ENCODE measurements at regions not wholly inside any gene's neighbourhood (a gene's known extent, or its start where the extent isn't known, plus 50 kb on each side); places are given as distances from the start of the nearest gene placed in this dataset.

- Mint-ChIP-seq H3K9me3 (ENCODE audit: low read depth) (peaks cover 6% of the 10 kb centered on the region), H3K4me1 (ENCODE audit: low read depth) (no peaks in the 10 kb centered on the region), H3K27me3 (no peaks in the 10 kb centered on the region)
Measured at GRCh38 chr5:117249086-117249815, 674.6 kb upstream of the SEMA6A start.

GRCh38 chr5:117246424-117246823 is 671.8 kb upstream of the SEMA6A start:
- Mint-ChIP-seq H3K36me3 (no peaks in the 10 kb centered on the region), H3K4me1 (ENCODE audit: low read depth) (no peaks in the 10 kb centered on the region), H3K4me3 (no peak overlapping the region), H3K27ac (no peak overlapping the region), H3K27me3 (no peaks in the 10 kb centered on the region), H3K9me3 (ENCODE audit: low read depth) (peaks cover 6% of the 10 kb centered on the region)

More at GRCh38 chr5:117249086-117249815, 674.6 kb upstream of the SEMA6A start:
- Mint-ChIP-seq H3K36me3 (no peaks in the 10 kb centered on the region), H3K4me3 (no peak overlapping the region), H3K27ac (no peak overlapping the region)

- H3K9me3 Mint-ChIP-seq (ENCODE audit: low read depth) = peaks cover 15% of the 10 kb centered on the region
- H3K27me3 Mint-ChIP-seq = no peaks in the 10 kb centered on the region
- no peaks in the 10 kb centered on the region for H3K4me1 Mint-ChIP-seq (ENCODE audit: low read depth)
- no peak overlapping the region for H3K27ac Mint-ChIP-seq
- H3K4me3 Mint-ChIP-seq = no peak overlapping the region
- no peaks in the 10 kb centered on the region for H3K36me3 Mint-ChIP-seq
Measured at GRCh38 chr5:117245130-117245529, 670.5 kb upstream of the SEMA6A start.

DNA sequence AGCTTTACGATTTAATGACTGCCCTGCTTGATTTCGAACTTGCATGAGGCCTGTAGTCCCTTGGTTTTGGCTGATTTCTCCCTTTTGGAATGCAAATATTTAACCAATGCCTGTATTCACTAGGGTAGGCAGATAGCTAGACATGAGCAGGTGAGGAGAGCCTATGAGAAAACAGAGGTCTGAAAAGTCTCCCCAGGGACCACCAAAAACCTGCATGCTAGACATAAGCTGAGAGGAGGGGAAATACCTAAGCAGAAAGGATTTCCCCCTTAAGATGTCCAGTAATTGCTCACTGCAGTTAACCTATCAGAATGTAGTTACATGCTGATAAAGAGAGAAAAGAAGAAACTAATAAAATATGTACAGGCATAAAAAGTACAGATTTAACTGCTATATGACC is 667.4 kb upstream of the SEMA6A start:
- no peaks in the 10 kb centered on the region for H3K27me3 Mint-ChIP-seq

GRCh38 chr5:117236941-117237340 is 662.3 kb upstream of the SEMA6A start:
- H3K4me3 Mint-ChIP-seq = no peak overlapping the region
- no peaks in the 10 kb centered on the region for H3K4me1 Mint-ChIP-seq (ENCODE audit: low read depth)
- H3K36me3 Mint-ChIP-seq = no peaks in the 10 kb centered on the region
- H3K9me3 Mint-ChIP-seq (ENCODE audit: low read depth) = peaks cover 9% of the 10 kb centered on the region
- H3K27me3 Mint-ChIP-seq = no peaks in the 10 kb centered on the region
- no peak overlapping the region for H3K27ac Mint-ChIP-seq

More for the DNA sequence above, 667.4 kb upstream of the SEMA6A start:
- no peaks in the 10 kb centered on the region for H3K4me1 Mint-ChIP-seq (ENCODE audit: low read depth)
- no peak overlapping the region for H3K27ac Mint-ChIP-seq
- H3K4me3 Mint-ChIP-seq = no peak overlapping the region
- H3K9me3 Mint-ChIP-seq (ENCODE audit: low read depth) = peaks cover 15% of the 10 kb centered on the region
- H3K36me3 Mint-ChIP-seq = no peaks in the 10 kb centered on the region

GRCh38 chr5:117235786-117236185 is 661.2 kb upstream of the SEMA6A start:
- peaks cover 7% of the 10 kb centered on the region for H3K9me3 Mint-ChIP-seq (ENCODE audit: low read depth)
- no peak overlapping the region for H3K27ac Mint-ChIP-seq
- no peak overlapping the region for H3K4me3 Mint-ChIP-seq
- no peaks in the 10 kb centered on the region for H3K27me3 Mint-ChIP-seq
- no peaks in the 10 kb centered on the region for H3K4me1 Mint-ChIP-seq (ENCODE audit: low read depth)
- H3K36me3 Mint-ChIP-seq = no peaks in the 10 kb centered on the region

GRCh38 chr5:117230375-117230774 is 655.8 kb upstream of the SEMA6A start:
- H3K27ac Mint-ChIP-seq = no peak overlapping the region
- no peaks in the 10 kb centered on the region for H3K4me1 Mint-ChIP-seq (ENCODE audit: low read depth)
- H3K27me3 Mint-ChIP-seq = no peaks in the 10 kb centered on the region
- peaks cover 6% of the 10 kb centered on the region for H3K9me3 Mint-ChIP-seq (ENCODE audit: low read depth)
- no peaks in the 10 kb centered on the region for H3K36me3 Mint-ChIP-seq
- no peak overlapping the region for H3K4me3 Mint-ChIP-seq

GRCh38 chr5:117220730-117221129 is 646.1 kb upstream of the SEMA6A start:
- H3K9me3 Mint-ChIP-seq (ENCODE audit: low read depth) = peaks cover 13% of the 10 kb centered on the region

GRCh38 chr5:117218789-117219188 is 644.2 kb upstream of the SEMA6A start:
- Mint-ChIP-seq H3K4me3 (no peak overlapping the region), H3K27ac (no peak overlapping the region), H3K9me3 (ENCODE audit: low read depth) (peaks cover 17% of the 10 kb centered on the region), H3K4me1 (ENCODE audit: low read depth) (no peaks in the 10 kb centered on the region), H3K27me3 (no peaks in the 10 kb centered on the region), H3K36me3 (no peaks in the 10 kb centered on the region)

More at GRCh38 chr5:117220730-117221129, 646.1 kb upstream of the SEMA6A start:
- Mint-ChIP-seq H3K27ac (no peak overlapping the region), H3K4me1 (ENCODE audit: low read depth) (no peaks in the 10 kb centered on the region), H3K27me3 (no peaks in the 10 kb centered on the region), H3K36me3 (no peaks in the 10 kb centered on the region), H3K4me3 (no peak overlapping the region)

GRCh38 chr5:117212866-117213265 is 638.2 kb upstream of the SEMA6A start:
- H3K36me3 Mint-ChIP-seq = no peaks in the 10 kb centered on the region
- H3K4me1 Mint-ChIP-seq (ENCODE audit: low read depth) = no peaks in the 10 kb centered on the region
- H3K27ac Mint-ChIP-seq = no peak overlapping the region
- peaks cover 7% of the 10 kb centered on the region for H3K9me3 Mint-ChIP-seq (ENCODE audit: low read depth)
- H3K27me3 Mint-ChIP-seq = no peaks in the 10 kb centered on the region
- H3K4me3 Mint-ChIP-seq = no peak overlapping the region

GRCh38 chr5:117210796-117211195 is 636.2 kb upstream of the SEMA6A start:
- Mint-ChIP-seq H3K27me3 (no peaks in the 10 kb centered on the region), H3K36me3 (no peaks in the 10 kb centered on the region), H3K4me1 (ENCODE audit: low read depth) (no peaks in the 10 kb centered on the region), H3K27ac (no peak overlapping the region), H3K9me3 (ENCODE audit: low read depth) (peaks cover 4% of the 10 kb centered on the region), H3K4me3 (no peak overlapping the region)

DNA sequence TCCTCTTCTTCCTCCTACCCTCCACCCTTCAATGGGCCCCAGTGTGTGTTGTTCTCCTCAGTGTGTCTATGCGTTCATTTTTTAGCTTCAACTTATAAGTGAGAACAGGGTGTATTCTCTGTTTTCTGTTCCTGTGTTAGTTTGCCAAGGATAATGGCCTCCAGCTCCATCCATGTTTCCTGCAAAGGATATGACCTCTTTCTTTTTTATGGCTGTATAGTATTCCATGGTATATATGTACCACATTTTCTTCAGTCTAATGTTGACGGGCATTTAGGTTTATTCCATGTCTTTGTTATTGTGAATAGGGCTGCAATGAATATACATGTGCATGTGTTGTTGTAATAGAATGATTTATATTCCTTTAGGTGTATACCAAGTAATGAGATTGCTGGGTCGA is 634.9 kb upstream of the SEMA6A start:
- Mint-ChIP-seq H3K4me3 (no peak overlapping the region), H3K27ac (no peak overlapping the region), H3K4me1 (ENCODE audit: low read depth) (no peaks in the 10 kb centered on the region), H3K9me3 (ENCODE audit: low read depth) (no peaks in the 10 kb centered on the region), H3K27me3 (no peaks in the 10 kb centered on the region), H3K36me3 (no peaks in the 10 kb centered on the region)

GRCh38 chr5:117207088-117207668 is 632.6 kb upstream of the SEMA6A start:
- H3K27ac Mint-ChIP-seq = no peak overlapping the region
- H3K9me3 Mint-ChIP-seq (ENCODE audit: low read depth) = no peaks in the 10 kb centered on the region
- H3K4me3 Mint-ChIP-seq = no peak overlapping the region
- no peaks in the 10 kb centered on the region for H3K4me1 Mint-ChIP-seq (ENCODE audit: low read depth)
- H3K36me3 Mint-ChIP-seq = no peaks in the 10 kb centered on the region
- H3K27me3 Mint-ChIP-seq = no peaks in the 10 kb centered on the region

DNA sequence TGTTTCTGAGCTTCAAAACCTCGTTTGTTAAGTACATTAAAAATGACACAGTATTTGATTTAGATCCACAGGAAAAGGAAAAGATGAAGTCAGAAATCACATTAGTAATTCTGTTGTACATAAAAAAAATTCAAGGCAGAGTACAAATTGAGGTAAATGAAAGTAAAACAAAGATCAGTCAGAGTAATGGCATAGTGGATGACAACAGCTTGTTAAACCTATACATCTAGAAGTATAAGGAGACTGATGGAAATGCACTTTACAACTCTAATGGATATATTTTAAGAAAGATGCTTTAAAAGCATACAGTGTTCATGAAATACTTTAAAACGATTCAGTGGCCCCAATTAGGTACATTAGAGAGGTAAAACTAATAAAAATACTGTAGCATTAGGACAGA is 631.3 kb upstream of the SEMA6A start:
- Mint-ChIP-seq H3K9me3 (ENCODE audit: low read depth) (no peaks in the 10 kb centered on the region), H3K4me3 (no peak overlapping the region), H3K27me3 (no peaks in the 10 kb centered on the region), H3K36me3 (no peaks in the 10 kb centered on the region), H3K27ac (no peak overlapping the region), H3K4me1 (ENCODE audit: low read depth) (no peaks in the 10 kb centered on the region)

DNA sequence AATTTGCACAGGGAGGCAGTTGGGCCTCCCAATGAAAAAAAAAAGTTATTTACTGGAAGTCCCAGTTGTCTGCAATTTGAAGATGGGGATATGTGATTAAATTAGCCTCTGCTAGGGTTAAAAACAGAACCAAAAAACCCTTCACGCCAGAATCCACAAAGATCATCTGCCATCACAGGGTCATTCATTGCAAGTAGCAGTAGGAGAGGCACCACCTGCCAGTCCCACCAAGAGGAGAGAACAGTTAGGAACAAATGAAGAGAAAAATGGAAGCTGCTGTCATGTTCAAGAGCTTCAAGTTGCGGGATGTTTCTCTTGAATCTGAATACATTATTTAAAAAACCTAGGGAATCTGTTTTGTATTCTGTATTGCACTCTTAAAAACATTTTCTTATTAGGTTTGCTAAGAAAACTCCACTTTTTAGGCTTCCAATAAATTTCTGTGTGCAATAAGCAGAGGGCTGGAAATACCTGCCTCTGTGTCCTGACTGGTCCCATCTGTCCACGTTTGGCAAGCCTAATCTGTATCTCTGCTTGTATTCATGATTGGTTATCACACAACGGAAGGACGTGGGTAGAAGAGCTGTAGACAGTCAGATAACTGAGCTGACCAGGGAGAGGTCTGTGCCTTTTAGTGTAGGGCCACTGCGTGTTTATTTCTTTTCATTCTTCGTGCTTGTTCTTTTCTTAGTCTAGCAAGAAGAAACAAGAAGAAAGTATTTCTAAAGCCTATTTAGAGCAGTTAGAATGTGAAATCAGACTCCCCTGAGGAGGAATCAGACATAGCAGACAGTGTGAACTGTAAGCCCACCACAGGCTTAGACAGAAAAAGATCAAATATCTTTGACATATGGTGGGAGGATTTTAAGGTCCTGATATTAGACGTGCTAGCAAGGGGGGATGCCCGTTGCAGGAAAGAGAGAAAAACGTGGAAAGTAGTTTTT is 630.6 kb upstream of the SEMA6A start:
- no peak overlapping the region for H3K4me3 Mint-ChIP-seq
- no peaks in the 10 kb centered on the region for H3K36me3 Mint-ChIP-seq
- no peaks in the 10 kb centered on the region for H3K4me1 Mint-ChIP-seq (ENCODE audit: low read depth)
- no peaks in the 10 kb centered on the region for H3K9me3 Mint-ChIP-seq (ENCODE audit: low read depth)
- H3K27me3 Mint-ChIP-seq = no peaks in the 10 kb centered on the region
- H3K27ac Mint-ChIP-seq = no peak overlapping the region
